HT1080 (cell line): ENCODE measurements at regions not wholly inside any gene's neighbourhood (a gene's known extent, or its start where the extent isn't known, plus 50 kb on each side); places are given as distances from the start of the nearest gene placed in this dataset.
"Not testable (repeated sequence)": the region's sequence is repeated elsewhere in the genome, so short reads cannot be mapped to it uniquely, and the experiment has no call there.

ENCODE experiments used
- DNase-seq: peaks from one replicate; pipeline ENCODE4 v3.0.0-alpha.2; 2015; ENCODE audit warnings: low read depth

DNA sequence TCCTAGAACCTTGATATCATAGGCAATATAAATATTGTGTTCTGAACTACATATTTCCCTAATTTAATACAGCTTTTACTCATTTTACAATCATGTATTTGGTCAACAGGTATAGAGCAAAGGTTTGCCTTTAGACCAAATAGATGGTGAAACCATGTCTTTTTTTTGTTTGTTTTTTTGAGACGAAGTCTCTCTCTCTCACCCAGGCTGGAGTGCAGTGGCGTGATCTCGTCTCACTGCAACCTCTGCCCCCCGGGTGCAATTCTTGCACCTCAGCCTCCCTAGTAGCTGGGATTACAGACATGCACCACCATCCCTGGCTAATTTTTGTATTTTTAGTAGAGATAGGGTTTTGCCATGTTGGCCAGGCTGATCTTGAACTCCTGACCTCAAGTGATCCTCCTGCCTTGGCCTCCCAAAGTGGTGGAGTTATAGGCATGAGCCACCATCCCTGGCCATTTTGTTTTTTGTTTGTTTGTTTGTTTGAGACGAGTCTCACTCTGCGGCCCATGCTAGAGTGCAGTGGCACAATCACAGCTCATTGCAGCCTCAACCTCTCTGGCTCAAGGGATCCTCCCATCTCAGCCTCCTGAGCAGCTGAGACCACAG is 243.7 kb upstream of the FOXN3 start:
- DNase-seq, result not testable (repeated sequence)

DNA sequence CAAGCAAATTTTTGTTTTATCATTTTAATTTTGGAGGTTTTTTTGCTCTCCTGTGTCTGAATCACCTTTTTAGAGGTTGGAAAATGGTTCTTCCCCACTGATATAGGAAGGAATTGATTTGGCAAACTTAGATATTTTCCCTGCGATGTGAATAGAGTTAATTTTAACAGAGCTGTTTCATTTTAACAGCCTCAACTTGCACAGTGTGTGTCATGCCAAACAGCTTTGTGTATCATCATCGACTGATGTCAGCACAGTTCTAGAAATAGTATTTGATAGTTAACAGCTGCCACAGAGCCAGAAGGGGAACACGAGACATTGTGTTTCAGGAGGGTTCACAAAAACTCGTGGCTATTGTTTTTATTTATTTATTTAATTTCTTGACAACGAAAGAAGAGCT is 243.1 kb upstream of the FOXN3 start:
- no peak for DNase-seq

DNA sequence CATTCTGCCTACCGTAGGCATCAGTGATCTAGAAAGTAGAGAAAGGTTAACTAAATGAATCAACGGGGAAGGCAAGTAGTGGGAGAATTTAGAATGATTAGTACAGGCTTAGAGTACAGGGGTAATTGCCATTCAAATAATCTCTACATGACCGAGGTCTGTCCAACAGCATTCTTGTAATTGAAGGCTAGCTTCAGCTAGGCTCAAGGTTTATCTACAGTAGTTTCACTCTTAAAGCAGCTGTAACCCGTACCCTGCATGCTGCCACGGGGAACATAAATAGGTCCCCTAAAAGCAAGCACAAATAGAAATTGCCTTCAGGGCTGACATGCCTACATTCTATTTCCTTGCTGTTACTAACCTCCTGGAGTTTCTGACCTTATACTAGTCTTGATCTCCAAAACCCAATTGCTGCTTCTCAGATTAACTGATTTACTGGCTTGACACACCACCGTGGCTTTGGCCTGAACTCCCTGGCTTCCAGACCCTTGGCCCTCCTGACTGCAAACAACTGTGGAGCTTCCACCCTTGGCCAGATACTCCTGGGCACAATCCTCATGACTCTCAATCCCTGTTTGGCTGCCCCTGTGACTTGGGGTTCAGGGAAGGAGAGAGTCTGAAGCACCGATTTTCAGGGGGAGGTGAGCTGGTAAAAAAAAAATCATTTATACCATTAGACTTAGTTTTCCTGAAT is 242.1 kb upstream of the FOXN3 start:
- DNase-seq, result no peak

DNA sequence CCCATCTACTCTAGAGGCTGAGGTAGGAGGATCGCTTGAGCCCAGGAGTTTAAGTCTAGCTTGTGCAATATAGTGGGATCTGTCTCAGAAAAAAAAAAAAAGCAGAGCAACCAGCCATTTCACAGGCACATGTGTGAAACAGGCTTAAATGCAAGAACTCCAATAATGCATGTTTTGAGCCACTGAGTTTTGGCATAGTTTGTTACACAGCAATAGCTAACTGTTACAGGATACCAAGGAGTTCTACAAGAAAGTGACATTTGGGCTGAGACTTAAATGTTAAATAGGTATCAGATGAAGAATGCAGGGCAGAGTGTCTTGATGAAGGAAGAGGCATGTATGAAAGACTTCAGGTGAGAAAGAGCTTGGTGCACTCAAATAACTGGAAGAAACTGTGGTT is 240.0 kb upstream of the FOXN3 start:
- DNase-seq, result no peak

DNA sequence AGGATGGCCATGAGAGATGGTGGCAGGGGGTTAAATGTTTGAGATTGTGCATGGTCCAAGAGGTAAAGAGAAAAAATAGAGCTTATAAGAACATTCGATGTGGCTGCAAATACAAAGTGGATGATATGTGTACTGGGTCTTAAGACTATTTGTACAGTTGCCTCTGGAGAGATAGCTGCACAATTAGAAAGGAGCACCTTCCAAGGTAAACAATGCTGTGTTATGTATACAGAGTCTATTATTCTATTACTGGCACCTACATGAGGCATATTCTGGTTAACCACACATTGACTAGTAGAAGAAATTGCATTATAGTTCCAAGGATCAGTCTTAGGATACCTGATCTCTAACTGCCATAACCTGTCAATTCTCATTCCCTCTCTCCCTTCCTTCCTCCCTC is 238.0 kb upstream of the FOXN3 start:
- DNase-seq, result no peak

DNA sequence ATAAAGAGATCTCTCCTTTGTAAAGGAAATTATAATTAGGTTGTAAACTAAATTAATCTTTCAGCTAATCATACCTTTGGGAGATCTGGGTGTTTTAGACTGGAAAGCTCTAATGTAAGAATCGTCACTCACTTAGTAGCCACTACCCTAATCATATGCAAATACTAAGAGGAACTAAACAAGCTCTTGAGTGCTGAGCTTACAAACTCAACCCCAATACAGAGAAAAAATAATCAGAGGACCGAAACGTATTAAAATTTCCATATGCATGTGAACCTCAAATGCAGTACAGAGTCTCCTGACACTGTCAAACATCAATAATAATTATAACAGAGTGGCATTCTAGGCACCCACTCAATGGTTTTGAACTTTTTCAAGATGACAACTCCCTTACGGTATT is 235.3 kb upstream of the FOXN3 start:
- DNase-seq, result no peak

DNA sequence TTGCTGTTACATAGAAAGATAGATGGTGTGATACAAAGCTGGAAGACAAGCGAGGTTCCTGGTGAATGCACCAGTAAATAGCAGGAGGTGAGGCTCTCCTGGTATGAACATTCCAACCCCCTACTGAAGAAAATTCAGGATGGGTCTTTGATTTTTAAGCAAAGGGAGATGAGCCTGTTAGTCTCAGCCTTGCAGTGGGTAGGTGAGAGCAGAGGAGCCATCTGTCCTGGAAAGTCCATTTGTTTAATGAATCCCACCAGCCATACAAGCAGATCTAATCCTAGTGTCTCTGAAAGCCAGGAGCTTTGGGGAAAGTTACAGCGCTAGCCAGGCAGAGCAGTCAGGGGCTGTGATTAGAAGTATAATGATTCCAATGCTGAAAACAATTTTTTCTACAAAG is 234.8 kb upstream of the FOXN3 start:
- DNase-seq, result no peak

DNA sequence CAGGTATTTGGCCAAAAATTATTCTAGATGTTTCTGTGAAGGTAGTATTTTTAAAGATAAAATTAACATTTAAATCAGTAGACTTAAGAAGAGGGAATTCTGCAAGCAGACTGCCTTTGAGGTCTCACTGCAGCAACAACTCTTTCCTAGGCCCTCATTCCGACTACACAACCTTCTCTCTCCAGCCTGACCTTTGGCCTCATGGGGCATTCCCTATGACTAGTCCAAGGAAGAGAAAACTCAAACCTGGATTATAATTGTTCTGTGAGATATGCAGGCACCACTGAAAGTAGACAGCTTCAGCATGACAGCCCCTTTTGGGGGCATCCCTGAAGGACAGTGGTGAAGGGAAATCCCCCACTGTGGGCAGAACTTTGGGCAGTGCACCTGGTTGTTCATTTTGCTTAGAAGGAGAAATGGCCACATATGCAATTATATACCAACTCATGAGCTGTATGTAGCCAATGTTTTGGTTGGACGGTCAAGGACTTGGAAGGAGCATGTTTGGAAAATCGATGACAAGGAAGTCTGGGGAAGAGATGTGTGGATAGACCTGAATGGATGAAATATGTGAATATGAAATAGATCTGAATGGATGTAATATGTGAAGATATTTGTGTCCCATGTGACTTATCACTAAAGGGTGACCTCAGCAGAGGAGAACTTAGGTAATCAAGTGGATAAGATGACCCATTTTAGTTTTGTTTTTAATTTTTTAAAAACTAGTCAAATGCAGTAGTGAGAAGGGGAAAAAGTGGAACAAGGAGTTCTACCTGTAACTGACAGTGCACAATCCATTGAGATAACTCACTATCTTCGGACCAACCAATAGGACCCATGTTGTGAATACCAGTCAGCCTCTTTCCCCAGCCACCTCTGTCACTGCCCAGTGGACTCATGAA is 233.3 kb upstream of the FOXN3 start:
- no peak for DNase-seq

DNA sequence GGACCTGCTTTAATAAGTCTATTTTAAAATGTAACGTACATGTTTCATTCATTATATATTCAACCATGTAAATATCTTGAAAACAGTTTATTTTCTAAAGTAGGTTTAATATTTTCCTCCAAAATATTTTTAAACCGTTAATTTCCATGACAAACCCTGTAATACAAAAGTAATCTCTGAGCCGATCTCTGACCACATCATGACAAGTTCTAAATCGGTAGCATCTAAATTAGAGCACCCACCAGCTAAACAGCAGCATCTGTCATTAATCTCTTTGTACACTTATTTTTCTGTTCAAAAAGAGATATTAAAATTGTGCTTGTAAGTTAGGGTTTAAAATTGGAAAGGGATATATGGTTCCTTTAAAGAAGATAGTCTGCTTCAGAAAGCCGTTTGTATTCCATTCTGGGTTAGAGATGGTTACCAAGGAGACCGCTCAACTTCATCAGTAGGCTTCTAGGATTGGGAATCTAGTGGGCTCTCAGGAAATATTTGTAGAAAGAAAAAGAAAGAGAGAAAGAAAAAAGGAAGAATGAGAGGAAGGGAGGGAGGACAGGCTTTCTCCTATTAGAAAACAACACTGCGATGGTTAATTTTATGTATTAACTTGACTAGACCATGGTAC is 232.5 kb upstream of the FOXN3 start:
- DNase-seq, result no peak

DNA sequence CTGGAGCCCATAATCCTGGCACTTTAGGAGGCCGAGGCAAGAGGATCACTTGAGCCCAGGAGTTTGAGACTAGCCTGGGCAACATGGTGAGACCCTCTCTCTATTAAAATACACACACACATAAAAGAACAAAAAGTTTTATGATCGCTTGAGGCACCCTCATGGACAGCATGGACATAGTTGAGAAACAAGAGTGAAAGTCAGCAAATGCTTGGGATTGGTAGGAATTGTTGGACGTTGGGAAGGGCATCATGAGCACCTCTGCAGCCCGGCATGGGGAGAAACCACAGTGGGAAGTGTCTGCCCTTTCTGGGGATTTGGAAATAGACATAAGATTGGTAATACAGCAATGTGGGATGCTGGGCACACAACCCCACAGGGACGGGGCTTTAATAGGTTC is 231.9 kb upstream of the FOXN3 start:
- no peak for DNase-seq

DNA sequence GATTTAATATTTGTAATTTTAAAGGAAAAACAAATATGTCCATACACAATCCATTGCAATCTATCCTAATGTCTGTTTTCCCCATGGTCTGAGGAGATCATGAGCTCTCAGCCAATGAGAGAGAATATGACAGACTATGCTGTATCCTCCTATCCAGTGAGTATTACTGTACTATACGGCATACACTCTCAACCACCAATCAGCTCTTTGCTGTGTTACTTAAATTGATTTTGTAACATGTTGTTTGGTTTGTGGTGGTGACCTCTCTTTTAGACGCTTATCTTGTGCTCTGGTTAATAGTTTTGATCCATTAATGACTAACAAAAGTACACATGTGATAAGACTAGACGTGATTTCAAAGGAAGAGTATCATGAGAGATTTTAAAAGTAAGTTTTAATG is 231.5 kb upstream of the FOXN3 start:
- DNase-seq, result no peak

DNA sequence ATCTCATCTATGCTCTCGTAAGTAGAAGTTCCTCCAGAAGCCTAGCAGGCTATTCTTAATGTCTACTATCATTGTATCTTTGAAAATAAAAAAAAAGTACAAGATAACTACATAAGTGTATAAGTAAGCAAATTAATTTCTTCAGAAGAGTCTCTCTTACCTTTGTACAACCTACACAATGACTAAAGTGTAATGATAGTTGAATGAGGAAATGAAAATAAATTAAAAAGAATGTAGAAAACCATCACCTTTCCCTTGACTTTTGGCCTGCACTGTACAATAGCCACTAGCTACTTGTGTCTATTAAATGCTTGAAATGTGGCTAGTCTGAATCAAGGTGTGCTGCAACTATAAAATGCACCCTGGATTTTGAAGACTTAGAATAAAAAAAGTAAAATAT is 229.9 kb upstream of the FOXN3 start:
- no peak for DNase-seq

DNA sequence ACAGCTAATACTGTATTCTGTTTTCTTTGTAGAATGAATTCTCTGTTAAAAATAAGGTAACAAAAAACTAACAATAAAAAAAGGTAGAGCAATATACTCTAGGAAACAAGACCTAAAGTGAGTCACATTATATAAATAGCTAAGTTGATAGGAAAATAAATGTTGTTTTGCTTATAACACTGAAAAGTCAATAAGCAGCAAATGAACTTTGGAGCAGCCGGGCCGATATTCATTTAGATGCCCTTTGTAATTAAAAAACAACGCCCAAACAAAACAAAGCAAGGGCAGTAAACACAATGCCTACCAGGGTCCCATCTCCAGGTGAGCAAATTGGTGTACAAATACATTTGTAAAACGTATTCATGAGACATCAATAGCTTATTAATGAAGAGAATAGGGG is 227.6 kb upstream of the FOXN3 start:
- DNase-seq, result no peak

DNA sequence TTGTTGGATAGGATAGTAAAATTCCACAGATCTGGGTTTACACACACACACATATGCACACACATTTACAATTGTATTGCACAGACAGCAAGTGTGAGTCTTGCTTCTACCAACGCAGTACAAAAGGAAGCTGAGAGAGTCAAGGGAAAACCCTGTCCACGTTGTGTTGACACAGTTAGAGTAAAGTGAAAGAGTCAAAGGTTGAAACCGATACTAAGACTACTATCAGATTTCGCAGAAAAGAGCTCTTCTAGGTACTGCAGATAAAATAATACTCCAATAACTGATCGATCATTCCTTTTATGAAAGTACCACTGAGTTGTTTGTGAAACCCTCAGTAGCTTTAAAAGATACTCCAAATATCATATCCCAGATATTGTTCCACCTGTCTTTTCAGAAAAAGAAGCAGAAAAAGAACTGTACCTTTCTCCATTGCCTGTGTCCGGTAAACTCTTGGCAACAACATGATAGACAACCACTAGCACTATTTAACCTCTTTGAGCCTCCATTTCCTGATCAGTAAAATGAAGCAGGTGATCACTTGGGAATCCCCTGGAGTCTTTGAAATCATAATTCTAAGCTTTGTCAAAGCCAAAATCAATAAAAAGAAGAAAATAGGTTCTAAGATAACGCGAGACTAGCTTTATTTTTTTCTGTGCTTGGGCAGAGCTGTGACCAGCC is 224.6 kb upstream of the FOXN3 start:
- DNase-seq, result no peak

DNA sequence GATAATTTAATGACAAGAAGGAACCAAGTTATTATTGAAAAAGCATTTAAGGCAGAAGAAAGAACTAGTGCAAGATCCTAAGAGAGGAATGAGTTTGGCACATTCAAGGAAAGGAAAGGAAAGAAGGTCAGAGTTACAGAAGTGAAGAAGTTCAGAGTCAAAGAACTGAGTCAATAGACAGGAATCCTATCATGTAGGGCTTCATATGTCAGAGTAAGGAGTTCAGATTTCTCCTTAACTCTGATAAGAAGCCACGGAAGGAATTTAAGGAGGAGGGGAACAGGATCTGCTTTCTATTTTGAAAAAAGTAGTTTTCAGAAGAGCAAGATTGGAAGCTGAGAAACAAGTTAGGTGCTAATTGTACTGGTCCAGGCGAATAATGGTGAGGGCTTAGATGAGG is 223.1 kb upstream of the FOXN3 start:
- DNase-seq, result no peak

DNA sequence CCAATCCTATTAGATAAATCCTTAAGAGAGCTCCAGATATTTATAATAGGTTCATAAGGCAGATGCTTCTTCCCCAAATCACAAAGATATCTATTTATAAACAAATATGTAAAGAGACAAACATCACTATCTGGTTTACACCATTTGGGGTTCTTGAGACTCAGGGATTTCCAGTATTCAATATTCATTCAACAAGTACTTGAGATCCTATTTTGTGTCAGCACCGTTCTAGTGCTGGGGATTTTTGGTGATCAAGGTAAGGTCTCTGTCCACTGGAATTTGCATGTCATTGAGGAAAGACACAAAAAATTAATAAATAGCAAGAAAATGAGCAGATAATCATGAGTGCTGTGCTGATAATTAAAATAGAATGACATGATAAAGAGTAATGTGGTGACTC is 222.7 kb upstream of the FOXN3 start:
- DNase-seq, result no peak

DNA sequence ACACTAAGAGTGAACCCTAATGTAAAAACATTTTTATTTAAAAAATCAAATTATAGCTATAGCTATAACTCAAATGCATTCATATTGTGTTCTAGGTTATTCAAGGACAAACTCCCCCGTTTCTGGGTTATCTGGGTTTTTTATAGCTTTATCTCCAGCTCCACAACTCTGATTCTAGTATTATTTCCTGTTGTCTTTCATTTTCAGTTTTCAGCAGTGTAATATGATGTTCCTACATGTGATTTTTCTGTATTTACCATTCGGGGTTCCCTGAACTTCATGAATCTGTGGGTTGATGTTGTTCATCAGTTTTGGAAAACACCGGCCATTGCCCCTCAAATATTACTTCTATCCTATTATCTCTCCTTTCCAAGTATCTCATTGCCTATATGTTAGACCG is 221.9 kb upstream of the FOXN3 start:
- DNase-seq, result no peak

DNA sequence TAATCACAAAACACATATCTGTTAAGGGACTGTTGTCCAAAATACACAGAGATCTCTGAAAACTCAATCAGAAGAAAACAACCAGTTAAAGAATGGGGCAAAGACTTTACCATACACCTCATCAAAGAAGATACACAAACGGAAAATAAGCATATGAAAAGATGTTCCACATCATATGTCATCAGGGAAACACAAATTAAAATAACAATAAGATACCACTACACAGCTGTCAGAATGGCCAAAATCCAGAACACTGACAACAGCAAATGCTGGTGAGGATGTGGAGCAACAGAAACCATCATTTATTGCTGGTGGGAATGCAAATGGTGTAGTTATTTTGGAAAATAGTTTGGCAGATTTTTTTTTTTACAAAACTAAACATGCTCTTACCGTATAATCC is 220.5 kb upstream of the FOXN3 start:
- DNase-seq, result no peak

DNA sequence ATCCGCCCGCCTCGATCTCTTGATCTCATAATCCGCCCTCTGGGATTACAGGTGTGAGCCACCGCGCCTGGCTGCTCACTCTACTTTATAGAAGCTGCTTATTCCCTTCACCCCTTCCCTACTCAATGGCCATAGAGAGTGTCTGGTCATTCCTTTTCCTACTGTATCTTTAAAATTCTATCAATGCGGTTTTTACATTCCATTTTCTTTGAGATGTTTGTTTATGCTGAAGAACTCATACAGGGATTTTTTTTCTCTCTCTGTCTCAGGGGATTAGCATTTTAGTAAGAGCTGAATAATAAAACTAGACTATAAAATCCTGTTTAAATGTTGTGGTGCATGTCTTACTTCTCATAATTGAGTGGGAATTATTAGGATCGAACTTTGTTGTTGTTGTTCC is 218.6 kb upstream of the FOXN3 start:
- no peak for DNase-seq

DNA sequence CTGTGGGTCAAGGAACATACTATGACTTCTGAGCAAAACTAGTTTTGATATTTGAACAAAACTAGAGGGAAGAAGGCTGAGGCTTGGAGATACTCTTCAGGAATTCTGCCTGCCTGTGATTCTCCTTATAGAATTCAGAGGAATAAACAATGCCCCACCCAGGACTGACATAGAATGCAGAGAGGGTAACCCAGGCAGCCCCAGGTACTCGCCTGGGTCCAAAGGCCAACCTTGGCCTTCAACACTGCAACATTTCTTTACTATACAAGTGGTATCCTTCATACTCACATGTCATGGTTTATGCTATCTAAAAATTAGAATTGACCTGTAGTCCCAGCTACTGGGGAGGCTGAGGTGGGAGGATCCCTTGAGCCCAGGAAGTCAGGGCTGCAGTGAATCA is 217.0 kb upstream of the FOXN3 start:
- no peak for DNase-seq

DNA sequence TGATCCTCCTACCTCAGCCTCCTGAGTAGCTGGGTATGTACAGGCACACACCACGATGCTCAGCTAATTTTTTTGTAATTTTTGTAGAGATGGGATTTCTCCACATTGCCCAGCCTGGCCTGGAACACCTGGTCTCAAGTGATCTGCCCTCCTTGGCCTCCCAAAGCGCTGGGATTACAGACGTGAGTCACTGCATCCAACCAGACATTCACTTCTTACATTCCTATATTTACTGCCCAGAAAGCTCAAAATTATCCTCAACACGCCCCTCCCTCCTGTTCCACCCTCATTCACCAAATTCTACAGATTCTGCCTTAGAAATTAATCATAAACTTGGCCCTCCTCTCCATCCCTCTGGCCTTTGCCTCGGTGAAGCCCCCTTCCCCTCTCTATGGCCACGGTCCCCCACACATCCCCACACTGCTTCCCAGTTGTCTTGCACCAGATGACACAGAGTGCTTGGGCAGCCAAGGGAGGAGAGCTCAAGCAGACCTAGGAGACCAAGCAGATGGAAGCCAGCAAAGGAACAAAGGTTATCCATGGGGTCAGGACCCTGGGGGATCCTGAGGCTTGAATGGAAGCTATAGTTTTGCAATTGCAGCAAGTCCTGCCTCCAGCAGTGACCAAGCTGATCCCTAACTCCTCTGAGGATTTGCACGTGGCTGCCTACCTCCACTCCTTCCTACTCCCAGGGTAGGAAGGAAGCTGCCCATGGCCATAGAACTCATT is 213.2 kb upstream of the FOXN3 start:
- no peak for DNase-seq
